ENCODE measurements at regions not wholly inside any gene's neighbourhood (a gene's known extent, or its start where the extent isn't known, plus 50 kb on each side); places are given as distances from the start of the nearest gene placed in this dataset.
"Not testable (repeated sequence)": the region's sequence is repeated elsewhere in the genome, so short reads cannot be mapped to it uniquely, and the experiment has no call there.

DNA sequence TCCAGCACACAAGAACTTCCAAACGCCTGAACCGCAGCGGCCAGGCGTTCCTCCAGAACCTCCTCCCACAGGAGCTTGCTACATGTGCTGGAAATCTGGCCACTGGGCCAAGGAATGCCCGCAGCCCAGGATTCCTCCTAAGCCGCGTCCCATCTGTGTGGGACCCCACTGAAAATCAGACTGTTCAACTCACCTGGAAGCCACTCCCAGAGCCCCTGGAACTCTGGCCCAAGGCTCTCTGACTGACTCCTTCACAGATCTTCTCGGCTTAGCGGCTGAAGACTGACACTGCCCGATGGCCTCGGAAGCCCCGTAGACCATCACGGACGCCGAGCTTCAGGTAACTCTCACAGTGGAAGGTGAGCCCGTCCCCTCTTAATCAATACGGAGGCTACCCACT lies 130.2 kb upstream of the ADCY2 start:
- TF ChIP-seq EZH2 (IDR thresholded peaks at IDR 0.05; ENCODE audit: borderline replicate concordance, low read length) = not testable (repeated sequence)
- TF ChIP-seq, protein P1, sequence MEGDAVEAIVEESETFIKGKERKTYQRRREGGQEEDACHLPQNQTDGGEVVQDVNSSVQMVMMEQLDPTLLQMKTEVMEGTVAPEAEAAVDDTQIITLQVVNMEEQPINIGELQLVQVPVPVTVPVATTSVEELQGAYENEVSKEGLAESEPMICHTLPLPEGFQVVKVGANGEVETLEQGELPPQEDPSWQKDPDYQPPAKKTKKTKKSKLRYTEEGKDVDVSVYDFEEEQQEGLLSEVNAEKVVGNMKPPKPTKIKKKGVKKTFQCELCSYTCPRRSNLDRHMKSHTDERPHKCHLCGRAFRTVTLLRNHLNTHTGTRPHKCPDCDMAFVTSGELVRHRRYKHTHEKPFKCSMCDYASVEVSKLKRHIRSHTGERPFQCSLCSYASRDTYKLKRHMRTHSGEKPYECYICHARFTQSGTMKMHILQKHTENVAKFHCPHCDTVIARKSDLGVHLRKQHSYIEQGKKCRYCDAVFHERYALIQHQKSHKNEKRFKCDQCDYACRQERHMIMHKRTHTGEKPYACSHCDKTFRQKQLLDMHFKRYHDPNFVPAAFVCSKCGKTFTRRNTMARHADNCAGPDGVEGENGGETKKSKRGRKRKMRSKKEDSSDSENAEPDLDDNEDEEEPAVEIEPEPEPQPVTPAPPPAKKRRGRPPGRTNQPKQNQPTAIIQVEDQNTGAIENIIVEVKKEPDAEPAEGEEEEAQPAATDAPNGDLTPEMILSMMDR (IDR thresholded peaks at IDR 0.05; ENCODE audit: low read length) = not testable (repeated sequence)
